Sigmoid colon (tissue), 4 donors: ENCODE measurements at regions not wholly inside any gene's neighbourhood (a gene's known extent, or its start where the extent isn't known, plus 50 kb on each side); places are given as distances from the start of the nearest gene placed in this dataset.
"Not testable (repeated sequence)": the region's sequence is repeated elsewhere in the genome, so short reads cannot be mapped to it uniquely, and the experiment has no call there.

Experiments
- EP300 ChIP-seq, 4 donors: sonication (generic); formaldehyde crosslinking; IDR thresholded peaks; one replicate each; pipeline ENCODE4 v1.6.1; 2017; ENCODE audit warnings: antibody characterized with exemption in 4 of 4
- POLR2A ChIP-seq, 2 donors: fragments of 450-650 bp; IDR thresholded peaks; one replicate each; pipeline ENCODE4 v1.6.1; 2016; ENCODE audit warnings: antibody characterized with exemption in 2 of 2, mild to moderate bottlenecking in 2 of 2, moderate library complexity in 2 of 2
- POLR2AphosphoS5 ChIP-seq, 4 donors: sonication (generic); formaldehyde crosslinking; IDR thresholded peaks; one replicate each; pipeline ENCODE4 v1.6.1; 2017; ENCODE audit warnings: antibody characterized with exemption in 4 of 4
- TF ChIP-seq, protein P1 (sequence below), 4 experiments: fragments of 450-650 bp in 3 of 4; fragments of 200-600 bp in 1 of 4; IDR thresholded peaks; one replicate each; pipeline ENCODE4 v1.5.1; 2016 to 2019; ENCODE audit warnings: antibody characterized with exemption in 4 of 4, mild to moderate bottlenecking in 3 of 4, moderate library complexity in 2 of 4

DNA sequence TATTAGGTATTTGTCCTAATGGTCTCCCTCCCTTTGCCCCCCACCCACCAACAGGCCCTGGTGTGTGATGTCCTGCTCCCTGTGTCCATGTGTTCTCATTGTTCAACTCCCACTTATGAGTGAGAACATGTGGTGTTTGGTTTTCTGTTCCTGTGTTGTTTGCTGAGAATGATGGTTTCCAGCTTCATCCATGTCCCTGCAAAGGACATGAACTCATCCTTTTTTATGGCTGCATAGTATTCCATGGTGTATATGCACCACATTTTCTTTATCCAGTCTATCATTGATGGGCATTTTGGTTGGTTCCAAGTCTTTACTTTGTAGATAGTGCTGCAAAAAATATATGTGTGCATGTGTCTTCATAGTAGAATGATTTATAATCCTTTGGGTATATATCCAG lies 81.4 kb upstream of the ZNF536 start:
- TF ChIP-seq, protein P1, sequence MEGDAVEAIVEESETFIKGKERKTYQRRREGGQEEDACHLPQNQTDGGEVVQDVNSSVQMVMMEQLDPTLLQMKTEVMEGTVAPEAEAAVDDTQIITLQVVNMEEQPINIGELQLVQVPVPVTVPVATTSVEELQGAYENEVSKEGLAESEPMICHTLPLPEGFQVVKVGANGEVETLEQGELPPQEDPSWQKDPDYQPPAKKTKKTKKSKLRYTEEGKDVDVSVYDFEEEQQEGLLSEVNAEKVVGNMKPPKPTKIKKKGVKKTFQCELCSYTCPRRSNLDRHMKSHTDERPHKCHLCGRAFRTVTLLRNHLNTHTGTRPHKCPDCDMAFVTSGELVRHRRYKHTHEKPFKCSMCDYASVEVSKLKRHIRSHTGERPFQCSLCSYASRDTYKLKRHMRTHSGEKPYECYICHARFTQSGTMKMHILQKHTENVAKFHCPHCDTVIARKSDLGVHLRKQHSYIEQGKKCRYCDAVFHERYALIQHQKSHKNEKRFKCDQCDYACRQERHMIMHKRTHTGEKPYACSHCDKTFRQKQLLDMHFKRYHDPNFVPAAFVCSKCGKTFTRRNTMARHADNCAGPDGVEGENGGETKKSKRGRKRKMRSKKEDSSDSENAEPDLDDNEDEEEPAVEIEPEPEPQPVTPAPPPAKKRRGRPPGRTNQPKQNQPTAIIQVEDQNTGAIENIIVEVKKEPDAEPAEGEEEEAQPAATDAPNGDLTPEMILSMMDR (IDR thresholded peaks at IDR 0.05): not testable (repeated sequence)
- not testable (repeated sequence) for TF ChIP-seq POLR2A, EP300, POLR2AphosphoS5 (IDR thresholded peaks at IDR 0.05)
